Liver (tissue), 3 donors: ENCODE measurements at regions not wholly inside any gene's neighbourhood (a gene's known extent, or its start where the extent isn't known, plus 50 kb on each side); places are given as distances from the start of the nearest gene placed in this dataset.

Source experiments
- GABPA ChIP-seq, 2 donors: IDR thresholded peaks in 1 of 2; conservative IDR thresholded peaks in 1 of 2; 2 replicates each; pipeline ENCODE4 v1.6.1; 2016; ENCODE audit warnings: antibody characterized with exemption in 2 of 2, mild to moderate bottlenecking in 1 of 2, moderate library complexity in 1 of 2
- HNF4A ChIP-seq, 2 donors: conservative IDR thresholded peaks; 2 replicates each; pipeline ENCODE4 v1.6.1; 2016; ENCODE audit warnings: antibody characterized with exemption in 2 of 2, mild to moderate bottlenecking in 2 of 2
- NR2F2 ChIP-seq: IDR thresholded peaks from 2 replicates; pipeline ENCODE4 v1.6.1; 2016; ENCODE audit warnings: antibody characterized with exemption
- RAD21 ChIP-seq, 2 donors: IDR thresholded peaks; 2 replicates each; pipeline ENCODE4 v1.6.1; 2016; ENCODE audit warnings: antibody characterized with exemption in 2 of 2, mild to moderate bottlenecking in 2 of 2
- TF ChIP-seq, protein P1 (sequence below): fragments of 150-350 bp; IDR thresholded peaks from 2 replicates; pipeline ENCODE4 v1.5.1; 2017; ENCODE audit warnings: improper control_type of control experiment, low read depth, low read length; ENCODE audit not compliant: missing input control
- TF ChIP-seq, protein P2 (sequence below): IDR thresholded peaks from 2 replicates; pipeline ENCODE4 v1.6.1; 2016; ENCODE audit warnings: antibody characterized with exemption
- TF ChIP-seq, protein P3 (sequence below): IDR thresholded peaks from 2 replicates; pipeline ENCODE4 v1.6.1; 2016; ENCODE audit warnings: antibody characterized with exemption
- donor health status: healthy.
- donor health status: healthy.

DNA sequence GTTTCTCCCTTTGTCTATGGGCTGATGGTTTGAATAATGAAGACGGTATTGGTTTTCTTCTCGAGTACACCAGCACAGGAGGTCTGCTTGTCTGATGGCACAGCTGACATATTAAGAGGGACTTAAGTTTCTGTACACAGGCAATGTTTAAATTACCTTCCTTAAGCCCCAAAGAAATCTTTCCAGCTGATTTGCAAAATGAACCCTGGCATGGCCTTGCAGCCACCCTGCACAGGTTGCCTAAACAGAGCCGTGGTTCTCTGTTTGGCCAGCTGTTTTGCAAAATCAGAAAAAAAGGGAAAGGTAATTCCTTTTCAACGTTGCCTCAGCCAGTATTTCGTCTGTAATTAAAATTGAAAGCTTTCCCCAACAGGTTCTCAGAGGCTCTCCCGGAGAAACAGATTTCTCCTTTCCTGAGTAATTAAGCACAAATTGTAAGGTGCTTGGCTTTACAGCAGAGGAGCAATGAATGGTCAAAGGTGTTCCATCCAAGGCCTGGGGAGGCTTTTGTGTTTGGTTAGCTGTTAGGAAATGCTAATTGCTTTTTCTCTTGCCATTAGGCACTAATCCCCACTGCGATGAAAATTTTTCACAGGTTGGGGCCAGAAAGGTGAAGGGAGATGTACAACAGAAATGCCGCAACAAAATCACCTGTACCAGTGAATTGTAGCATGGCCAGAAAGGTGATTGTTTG is 138.9 kb downstream of the RASEF start:
- TF ChIP-seq, protein P1, sequence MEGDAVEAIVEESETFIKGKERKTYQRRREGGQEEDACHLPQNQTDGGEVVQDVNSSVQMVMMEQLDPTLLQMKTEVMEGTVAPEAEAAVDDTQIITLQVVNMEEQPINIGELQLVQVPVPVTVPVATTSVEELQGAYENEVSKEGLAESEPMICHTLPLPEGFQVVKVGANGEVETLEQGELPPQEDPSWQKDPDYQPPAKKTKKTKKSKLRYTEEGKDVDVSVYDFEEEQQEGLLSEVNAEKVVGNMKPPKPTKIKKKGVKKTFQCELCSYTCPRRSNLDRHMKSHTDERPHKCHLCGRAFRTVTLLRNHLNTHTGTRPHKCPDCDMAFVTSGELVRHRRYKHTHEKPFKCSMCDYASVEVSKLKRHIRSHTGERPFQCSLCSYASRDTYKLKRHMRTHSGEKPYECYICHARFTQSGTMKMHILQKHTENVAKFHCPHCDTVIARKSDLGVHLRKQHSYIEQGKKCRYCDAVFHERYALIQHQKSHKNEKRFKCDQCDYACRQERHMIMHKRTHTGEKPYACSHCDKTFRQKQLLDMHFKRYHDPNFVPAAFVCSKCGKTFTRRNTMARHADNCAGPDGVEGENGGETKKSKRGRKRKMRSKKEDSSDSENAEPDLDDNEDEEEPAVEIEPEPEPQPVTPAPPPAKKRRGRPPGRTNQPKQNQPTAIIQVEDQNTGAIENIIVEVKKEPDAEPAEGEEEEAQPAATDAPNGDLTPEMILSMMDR: no peak
- TF ChIP-seq, protein P2, sequence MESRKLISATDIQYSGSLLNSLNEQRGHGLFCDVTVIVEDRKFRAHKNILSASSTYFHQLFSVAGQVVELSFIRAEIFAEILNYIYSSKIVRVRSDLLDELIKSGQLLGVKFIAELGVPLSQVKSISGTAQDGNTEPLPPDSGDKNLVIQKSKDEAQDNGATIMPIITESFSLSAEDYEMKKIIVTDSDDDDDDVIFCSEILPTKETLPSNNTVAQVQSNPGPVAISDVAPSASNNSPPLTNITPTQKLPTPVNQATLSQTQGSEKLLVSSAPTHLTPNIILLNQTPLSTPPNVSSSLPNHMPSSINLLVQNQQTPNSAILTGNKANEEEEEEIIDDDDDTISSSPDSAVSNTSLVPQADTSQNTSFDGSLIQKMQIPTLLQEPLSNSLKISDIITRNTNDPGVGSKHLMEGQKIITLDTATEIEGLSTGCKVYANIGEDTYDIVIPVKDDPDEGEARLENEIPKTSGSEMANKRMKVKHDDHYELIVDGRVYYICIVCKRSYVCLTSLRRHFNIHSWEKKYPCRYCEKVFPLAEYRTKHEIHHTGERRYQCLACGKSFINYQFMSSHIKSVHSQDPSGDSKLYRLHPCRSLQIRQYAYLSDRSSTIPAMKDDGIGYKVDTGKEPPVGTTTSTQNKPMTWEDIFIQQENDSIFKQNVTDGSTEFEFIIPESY: no peak
- no peak for TF ChIP-seq HNF4A (conservative IDR thresholded peaks at IDR 0.05)
- no peak for TF ChIP-seq NR2F2
- TF ChIP-seq GABPA (IDR thresholded peaks at IDR 0.05 in 1 of 2, conservative IDR thresholded peaks at IDR 0.05 in 1 of 2): no peak
- TF ChIP-seq, protein P3, sequence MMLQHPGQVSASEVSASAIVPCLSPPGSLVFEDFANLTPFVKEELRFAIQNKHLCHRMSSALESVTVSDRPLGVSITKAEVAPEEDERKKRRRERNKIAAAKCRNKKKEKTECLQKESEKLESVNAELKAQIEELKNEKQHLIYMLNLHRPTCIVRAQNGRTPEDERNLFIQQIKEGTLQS: no peak
- no peak for TF ChIP-seq RAD21 (IDR thresholded peaks at IDR 0.05)
